PFSK-1 (cell line): ENCODE measurements at regions not wholly inside any gene's neighbourhood (a gene's known extent, or its start where the extent isn't known, plus 50 kb on each side); places are given as distances from the start of the nearest gene placed in this dataset.

Experiments
- FOXP2 ChIP-seq: optimal IDR thresholded peaks from 2 replicates; pipeline ENCODE3; 2011; ENCODE audit warnings: borderline replicate concordance, control low read depth, inconsistent platforms; ENCODE audit not compliant: insufficient read depth; ENCODE audit errors: extremely low read length, extremely low read depth
- POLR2AphosphoS5 ChIP-seq: IDR thresholded peaks from 2 replicates; pipeline ENCODE4 v1.6.1; 2012; ENCODE audit warnings: low read depth, mild to moderate bottlenecking, control low read depth, low read length, moderate library complexity
- SIN3A ChIP-seq: IDR thresholded peaks from 2 replicates; pipeline ENCODE4 v1.6.1; 2012; ENCODE audit warnings: mild to moderate bottlenecking, low read length, moderate library complexity, borderline replicate concordance; ENCODE audit not compliant: insufficient read depth
- TAF1 ChIP-seq: IDR thresholded peaks from 2 replicates; pipeline ENCODE4 v1.6.1; 2012; ENCODE audit warnings: low read length, control low read depth, borderline replicate concordance; ENCODE audit not compliant: insufficient read depth
- TF ChIP-seq, protein P1 (sequence below), 2 experiments: IDR thresholded peaks; 2 replicates each; pipeline versions ENCODE4 v1.6.1 to v1.8.0; 2011 to 2012; ENCODE audit warnings: low read depth in 2 of 2, low read length in 2 of 2, control low read depth in 1 of 2, inconsistent platforms in 1 of 2, mild to moderate bottlenecking in 1 of 2, moderate library complexity in 1 of 2; ENCODE audit not compliant: insufficient read depth in 1 of 2

DNA sequence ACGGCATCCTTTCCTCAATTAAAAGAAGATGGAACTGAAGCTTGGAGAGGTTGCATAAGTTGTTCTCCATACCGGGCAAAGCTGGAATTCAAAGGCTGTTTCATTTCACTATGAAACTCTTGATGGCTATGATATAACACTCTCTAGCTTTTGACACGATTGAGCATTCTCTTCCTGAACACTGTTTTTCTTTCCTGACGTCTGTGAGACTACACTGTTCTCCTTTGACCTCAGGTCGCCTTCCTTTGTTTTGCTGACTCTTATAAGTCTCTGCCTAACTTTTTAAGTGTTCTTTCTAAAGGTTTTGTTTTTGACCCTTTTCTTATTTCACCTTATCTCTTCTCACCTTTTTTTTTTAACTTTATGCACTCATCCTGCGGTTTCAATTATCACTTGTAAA, 261.8 kb upstream of the LINC00305 start:
- TF ChIP-seq, protein P1, sequence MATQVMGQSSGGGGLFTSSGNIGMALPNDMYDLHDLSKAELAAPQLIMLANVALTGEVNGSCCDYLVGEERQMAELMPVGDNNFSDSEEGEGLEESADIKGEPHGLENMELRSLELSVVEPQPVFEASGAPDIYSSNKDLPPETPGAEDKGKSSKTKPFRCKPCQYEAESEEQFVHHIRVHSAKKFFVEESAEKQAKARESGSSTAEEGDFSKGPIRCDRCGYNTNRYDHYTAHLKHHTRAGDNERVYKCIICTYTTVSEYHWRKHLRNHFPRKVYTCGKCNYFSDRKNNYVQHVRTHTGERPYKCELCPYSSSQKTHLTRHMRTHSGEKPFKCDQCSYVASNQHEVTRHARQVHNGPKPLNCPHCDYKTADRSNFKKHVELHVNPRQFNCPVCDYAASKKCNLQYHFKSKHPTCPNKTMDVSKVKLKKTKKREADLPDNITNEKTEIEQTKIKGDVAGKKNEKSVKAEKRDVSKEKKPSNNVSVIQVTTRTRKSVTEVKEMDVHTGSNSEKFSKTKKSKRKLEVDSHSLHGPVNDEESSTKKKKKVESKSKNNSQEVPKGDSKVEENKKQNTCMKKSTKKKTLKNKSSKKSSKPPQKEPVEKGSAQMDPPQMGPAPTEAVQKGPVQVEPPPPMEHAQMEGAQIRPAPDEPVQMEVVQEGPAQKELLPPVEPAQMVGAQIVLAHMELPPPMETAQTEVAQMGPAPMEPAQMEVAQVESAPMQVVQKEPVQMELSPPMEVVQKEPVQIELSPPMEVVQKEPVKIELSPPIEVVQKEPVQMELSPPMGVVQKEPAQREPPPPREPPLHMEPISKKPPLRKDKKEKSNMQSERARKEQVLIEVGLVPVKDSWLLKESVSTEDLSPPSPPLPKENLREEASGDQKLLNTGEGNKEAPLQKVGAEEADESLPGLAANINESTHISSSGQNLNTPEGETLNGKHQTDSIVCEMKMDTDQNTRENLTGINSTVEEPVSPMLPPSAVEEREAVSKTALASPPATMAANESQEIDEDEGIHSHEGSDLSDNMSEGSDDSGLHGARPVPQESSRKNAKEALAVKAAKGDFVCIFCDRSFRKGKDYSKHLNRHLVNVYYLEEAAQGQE (IDR thresholded peaks at IDR 0.05; ENCODE audit: insufficient read depth in 1 of 2, low read depth in 2 of 2, low read length in 2 of 2): no peak
- no peak for TF ChIP-seq POLR2AphosphoS5
- no peak for TF ChIP-seq SIN3A
- no peak for TF ChIP-seq TAF1

DNA sequence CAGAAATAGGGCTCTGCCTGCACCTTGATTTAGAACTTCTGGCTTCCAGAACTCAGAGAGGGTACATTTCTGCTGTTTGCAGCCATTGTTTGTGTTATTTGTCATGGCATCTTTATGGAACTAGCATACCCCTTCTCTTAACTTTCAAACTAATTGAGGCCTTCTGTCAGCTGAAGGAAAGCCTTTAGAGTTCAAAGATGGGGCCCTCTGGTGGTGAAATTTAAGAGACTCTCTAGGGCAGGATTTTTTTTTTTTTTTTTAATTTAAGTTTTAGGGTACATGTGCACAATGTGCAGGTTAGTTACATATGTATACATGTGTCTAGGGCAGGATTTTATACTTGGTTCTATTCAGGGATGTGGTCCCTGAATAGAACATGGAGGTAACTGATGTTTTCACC, 260.6 kb upstream of the LINC00305 start:
- TF ChIP-seq POLR2AphosphoS5: no peak
- TF ChIP-seq TAF1: no peak
- TF ChIP-seq, protein P1 (IDR thresholded peaks at IDR 0.05; ENCODE audit: insufficient read depth in 1 of 2, low read depth in 2 of 2, low read length in 2 of 2): no peak
- TF ChIP-seq FOXP2: no peak
- no peak for TF ChIP-seq SIN3A

DNA sequence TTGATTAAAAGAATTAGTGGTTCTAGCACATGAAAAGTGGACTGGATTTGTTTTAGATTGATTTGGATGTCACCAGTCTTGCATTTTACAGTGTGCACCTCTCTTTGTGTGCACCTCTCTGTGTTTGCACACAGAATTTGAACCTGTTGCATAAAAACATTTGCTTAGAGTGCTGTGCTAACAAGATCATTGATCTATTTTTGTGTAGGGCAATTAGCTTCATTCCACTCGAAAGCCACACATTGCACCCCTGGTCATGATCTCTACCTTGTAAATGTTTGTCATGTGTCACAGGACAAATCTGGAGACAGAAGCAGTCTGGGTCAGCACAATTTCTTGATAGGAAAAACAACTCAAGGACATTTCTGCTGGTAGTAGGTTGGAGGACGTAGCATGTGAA, 258.7 kb upstream of the LINC00305 start:
- TF ChIP-seq, protein P1 (IDR thresholded peaks at IDR 0.05; ENCODE audit: insufficient read depth in 1 of 2, low read depth in 2 of 2, low read length in 2 of 2): no peak
- no peak for TF ChIP-seq TAF1
- TF ChIP-seq SIN3A: no peak
- no peak for TF ChIP-seq POLR2AphosphoS5
- TF ChIP-seq FOXP2: no peak

DNA sequence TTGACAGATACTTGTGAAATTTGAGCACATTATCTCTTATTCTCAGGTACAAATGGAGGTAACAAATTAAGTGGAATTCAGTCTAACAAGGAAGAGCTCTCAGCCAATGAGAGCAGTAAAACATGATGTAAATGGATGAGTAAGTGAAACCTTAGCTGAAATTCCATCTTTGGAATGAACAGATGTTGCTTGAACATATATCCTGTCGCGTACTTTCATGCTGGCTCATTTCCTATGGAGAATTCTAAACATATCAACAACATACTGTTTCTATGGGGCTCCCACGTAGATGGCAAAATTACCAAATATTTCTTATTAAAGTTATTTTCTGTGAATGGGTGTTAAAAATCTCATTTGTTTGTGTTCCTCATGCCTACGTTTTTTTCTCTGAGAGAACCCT, 256.3 kb upstream of the LINC00305 start:
- TF ChIP-seq TAF1 (no peak), SIN3A (no peak), FOXP2 (no peak), POLR2AphosphoS5 (no peak)
- TF ChIP-seq, protein P1 (IDR thresholded peaks at IDR 0.05; ENCODE audit: insufficient read depth in 1 of 2, low read depth in 2 of 2, low read length in 2 of 2): no peak
